Muscle layer of duodenum (tissue), 2 donors: ENCODE measurements at regions not wholly inside any gene's neighbourhood (a gene's known extent, or its start where the extent isn't known, plus 50 kb on each side); places are given as distances from the start of the nearest gene placed in this dataset.
"Not testable (repeated sequence)": the region's sequence is repeated elsewhere in the genome, so short reads cannot be mapped to it uniquely, and the experiment has no call there.

Source experiments
- H3K27ac ChIP-seq: one replicate; pipeline ENCODE4 v1.7.0; 2013; ENCODE audit warnings: mild to moderate bottlenecking, low read length
- H3K27me3 ChIP-seq: one replicate; pipeline ENCODE4 v1.7.0; 2013; ENCODE audit warnings: low read depth, mild to moderate bottlenecking, control low read depth, low read length
- H3K36me3 ChIP-seq, 2 donors: one replicate each; pipeline ENCODE4 v1.7.0; 2013; ENCODE audit warnings: low read length in 2 of 2, control low read depth in 1 of 2, mild to moderate bottlenecking in 1 of 2; ENCODE audit not compliant: insufficient read depth in 2 of 2, control insufficient read depth in 1 of 2
- H3K4me1 ChIP-seq, 2 donors: one replicate each; pipeline ENCODE4 v1.7.0; 2013; ENCODE audit warnings: low read length in 2 of 2, mild to moderate bottlenecking in 2 of 2, control low read depth in 1 of 2, moderate library complexity in 1 of 2; ENCODE audit not compliant: insufficient read depth in 2 of 2, control insufficient read depth in 1 of 2
- H3K4me3 ChIP-seq, 2 donors: one replicate each; pipeline ENCODE4 v1.7.0; 2013; ENCODE audit warnings: low read length in 2 of 2, low read depth in 1 of 2, mild to moderate bottlenecking in 1 of 2
- H3K9me3 ChIP-seq, 2 donors: one replicate each; pipeline ENCODE4 v1.7.0; 2013; ENCODE audit warnings: low read length in 2 of 2, control low read depth in 1 of 2, mild to moderate bottlenecking in 1 of 2; ENCODE audit not compliant: control insufficient read depth in 1 of 2
- donor health status: healthy.

- Histone ChIP-seq H3K4me1 (no peaks in the 10 kb centered on the region), H3K36me3 (no peaks in the 10 kb centered on the region), H3K4me3 (no peak overlapping the region), H3K27ac (no peak overlapping the region), H3K27me3 (no peaks in the 10 kb centered on the region), H3K9me3 (peaks cover 0 to 3% of the 10 kb centered on the region in 2 donors)
Observed at GRCh38 chr18:10089881-10090280, 176.1 kb downstream of the VAPA start.

GRCh38 chr18:10090668-10091067 is 176.9 kb downstream of the VAPA start:
- Histone ChIP-seq H3K9me3 (peaks cover 0 to 3% of the 10 kb centered on the region in 2 donors), H3K4me1 (no peaks in the 10 kb centered on the region), H3K4me3 (no peak overlapping the region), H3K27me3 (no peaks in the 10 kb centered on the region), H3K27ac (no peak overlapping the region), H3K36me3 (no peaks in the 10 kb centered on the region)

GRCh38 chr18:10093445-10093844 is 179.6 kb downstream of the VAPA start:
- no peaks in the 10 kb centered on the region for H3K27me3 ChIP-seq
- H3K36me3 ChIP-seq, result no peaks in the 10 kb centered on the region
- H3K9me3 ChIP-seq, result no peaks in the 10 kb centered on the region
- no peak overlapping the region for H3K4me3 ChIP-seq
- H3K27ac ChIP-seq, result no peak overlapping the region
- H3K4me1 ChIP-seq, result no peaks in the 10 kb centered on the region

- Histone ChIP-seq H3K27me3 (no peaks in the 10 kb centered on the region), H3K4me1 (no peaks in the 10 kb centered on the region), H3K27ac (no peak overlapping the region), H3K9me3 (no peaks in the 10 kb centered on the region), H3K36me3 (no peaks in the 10 kb centered on the region), H3K4me3 (no peak overlapping the region)
Observed at GRCh38 chr18:10094154-10094553, 180.3 kb downstream of the VAPA start.

- Histone ChIP-seq H3K9me3 (no peaks in the 10 kb centered on the region), H3K4me3 (no peak overlapping the region), H3K27ac (no peak overlapping the region), H3K4me1 (no peaks in the 10 kb centered on the region), H3K27me3 (no peaks in the 10 kb centered on the region), H3K36me3 (no peaks in the 10 kb centered on the region)
Observed at GRCh38 chr18:10094655-10095054, 180.8 kb downstream of the VAPA start.

- H3K4me1 ChIP-seq, result no peaks in the 10 kb centered on the region
- H3K36me3 ChIP-seq, result no peaks in the 10 kb centered on the region
- H3K4me3 ChIP-seq, result no peak overlapping the region
- no peak overlapping the region for H3K27ac ChIP-seq
- H3K27me3 ChIP-seq, result no peaks in the 10 kb centered on the region
- no peaks in the 10 kb centered on the region for H3K9me3 ChIP-seq
Observed at GRCh38 chr18:10095356-10095755, 181.5 kb downstream of the VAPA start.

GRCh38 chr18:10099539-10100140 is 185.8 kb downstream of the VAPA start:
- Histone ChIP-seq H3K27ac (no peak overlapping the region), H3K27me3 (no peaks in the 10 kb centered on the region), H3K9me3 (no peaks in the 10 kb centered on the region), H3K4me3 (no peak overlapping the region), H3K36me3 (no peaks in the 10 kb centered on the region), H3K4me1 (peaks cover 0 to 10% of the 10 kb centered on the region in 2 donors)

GRCh38 chr18:10100196-10100595 is 186.4 kb downstream of the VAPA start:
- no peak overlapping the region for H3K27ac ChIP-seq
- H3K36me3 ChIP-seq, result no peaks in the 10 kb centered on the region
- H3K4me1 ChIP-seq, result peaks cover 0 to 10% of the 10 kb centered on the region in 2 donors
- no peaks in the 10 kb centered on the region for H3K27me3 ChIP-seq
- no peak overlapping the region for H3K4me3 ChIP-seq
- H3K9me3 ChIP-seq, result no peaks in the 10 kb centered on the region

- H3K36me3 ChIP-seq, result no peaks in the 10 kb centered on the region
- peaks cover 0 to 10% of the 10 kb centered on the region in 2 donors for H3K4me1 ChIP-seq
- H3K27ac ChIP-seq, result no peak overlapping the region
- no peaks in the 10 kb centered on the region for H3K27me3 ChIP-seq
- peaks cover 0 to 2% of the 10 kb centered on the region in 2 donors for H3K9me3 ChIP-seq
- H3K4me3 ChIP-seq, result no peak overlapping the region
Observed at GRCh38 chr18:10100941-10101701, 187.3 kb downstream of the VAPA start.

- Histone ChIP-seq H3K27ac (no peak overlapping the region), H3K36me3 (no peaks in the 10 kb centered on the region), H3K9me3 (peaks cover 0 to 3% of the 10 kb centered on the region in 2 donors), H3K27me3 (no peaks in the 10 kb centered on the region), H3K4me3 (no peak overlapping the region), H3K4me1 (peaks cover 0 to 10% of the 10 kb centered on the region in 2 donors)
Observed at GRCh38 chr18:10101729-10102128, 187.9 kb downstream of the VAPA start.

- not testable (repeated sequence) for H3K36me3 ChIP-seq, H3K27ac ChIP-seq, H3K4me3 ChIP-seq, H3K27me3 ChIP-seq, H3K9me3 ChIP-seq
- H3K4me1 ChIP-seq, result peaks cover 0 to 10% of the 10 kb centered on the region in 2 donors
Observed at GRCh38 chr18:10105118-10105517, 191.3 kb downstream of the VAPA start.

- H3K36me3 ChIP-seq, result no peaks in the 10 kb centered on the region
- H3K9me3 ChIP-seq, result no peaks in the 10 kb centered on the region
- no peaks in the 10 kb centered on the region for H3K27me3 ChIP-seq
- H3K27ac ChIP-seq, result no peak overlapping the region
- H3K4me3 ChIP-seq, result no peak overlapping the region
- no peaks in the 10 kb centered on the region for H3K4me1 ChIP-seq
Observed at GRCh38 chr18:10111191-10111590, 197.4 kb downstream of the VAPA start.
